DMS 273 (cell line): ENCODE measurements at regions not wholly inside any gene's neighbourhood (a gene's known extent, or its start where the extent isn't known, plus 50 kb on each side); places are given as distances from the start of the nearest gene placed in this dataset.
A peak's percentile ranks its signal among the peaks of the same experiment; 100 is the strongest.

Source experiments
- DNase-seq: peaks from one replicate; lab custom pipeline; 2025; ENCODE audit not compliant: unreplicated experiment; lab: John Stamatoyannopoulos, UW

- DNase-seq: no peak
Observed at GRCh38 chr1:11596295-11596694, 57.9 kb downstream of the FBXO2 start.

DNA sequence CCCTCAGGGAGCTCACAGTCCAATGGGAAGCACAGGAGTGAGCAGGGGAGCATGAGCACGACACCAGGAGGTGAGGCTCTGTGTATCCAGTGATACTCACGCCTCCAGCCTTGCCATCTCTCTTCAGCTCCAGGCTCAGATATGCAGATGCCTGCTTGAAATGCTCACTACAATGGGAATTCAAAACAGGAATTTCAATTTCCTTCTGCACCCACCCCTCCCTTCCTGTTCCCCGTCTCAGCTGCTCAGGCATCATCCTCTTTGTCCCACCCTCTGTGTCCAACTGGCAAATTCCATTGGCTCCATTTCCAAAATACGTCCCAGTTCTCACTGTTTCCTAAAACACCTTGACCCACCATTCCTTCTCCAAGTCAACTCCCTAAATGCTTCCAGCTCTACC, 58.9 kb downstream of the FBXO2 start:
- no peak for DNase-seq

DNA sequence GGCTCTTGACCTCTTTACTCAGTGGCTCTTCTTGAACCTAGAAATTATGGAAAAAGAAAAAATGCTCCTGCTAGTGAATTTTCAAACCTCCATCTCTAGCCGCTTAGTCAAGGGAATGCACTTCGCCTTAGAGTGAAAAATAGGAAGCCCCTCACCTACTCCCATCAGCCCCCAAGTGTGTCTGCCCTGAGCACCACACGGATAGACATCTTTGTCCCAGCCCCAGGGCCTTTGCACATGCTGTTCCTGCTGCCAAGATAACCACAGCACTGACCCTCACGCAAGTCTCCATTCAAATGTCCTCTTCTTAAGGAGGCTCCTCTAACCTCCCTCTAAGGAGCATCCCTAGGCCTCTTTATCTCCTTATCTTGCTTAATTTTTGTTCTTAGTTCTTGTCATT, 59.6 kb downstream of the FBXO2 start:
- no peak for DNase-seq

DNA sequence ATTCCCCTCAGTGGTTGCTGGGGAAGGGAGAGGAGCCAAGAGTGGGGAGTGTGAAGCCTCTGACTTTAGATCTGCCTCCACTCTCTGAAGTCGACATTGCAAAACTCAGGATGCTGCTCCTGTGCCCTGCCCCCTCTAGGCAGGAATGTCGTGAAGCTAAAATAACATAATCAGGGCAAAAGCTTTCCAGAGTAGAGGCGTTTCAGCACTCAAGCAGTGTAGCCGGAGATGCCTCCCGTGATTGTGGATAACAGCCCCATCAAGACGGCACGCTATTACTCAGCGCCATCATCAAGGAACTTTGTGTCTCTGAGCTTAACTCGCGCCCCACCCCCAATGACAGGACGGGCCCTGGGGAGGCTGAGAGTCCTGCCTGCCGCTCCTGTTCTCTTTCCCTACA, 60.0 kb downstream of the FBXO2 start:
- peak; percentile 30 for DNase-seq

- DNase-seq: peak; percentile 74
Observed at GRCh38 chr1:11592752-11593151, 61.5 kb downstream of the FBXO2 start.

- DNase-seq: peak; percentile 30
Observed at GRCh38 chr1:11590395-11590794, 63.8 kb downstream of the FBXO2 start.
